Lung (tissue), 11 donors: ENCODE measurements at regions not wholly inside any gene's neighbourhood (a gene's known extent, or its start where the extent isn't known, plus 50 kb on each side); places are given as distances from the start of the nearest gene placed in this dataset.

ENCODE experiments used
- ATAC-seq: fragments of 200-7000 bp; cut with Tn5 transposase; one replicate; pipeline ENCODE4 v1.9.1; 2020; ENCODE audit warnings: moderate number of reproducible peaks; ENCODE audit not compliant: insufficient read depth, low FRiP score
- DNase-seq, 3 donors: peaks; one replicate each; pipeline ENCODE4 v3.0.0-alpha.2; 2013 to 2017
- H3K27ac ChIP-seq, 2 donors: one replicate each; pipeline ENCODE4 v1.5.1; 2013; ENCODE audit warnings: mild to moderate bottlenecking in 2 of 2, moderate library complexity in 2 of 2, control low read depth in 1 of 2, inconsistent platforms in 1 of 2, low read depth in 1 of 2, low read length in 1 of 2
- H3K27me3 ChIP-seq, 3 donors: one replicate each; pipeline ENCODE4 v1.5.1; 2013; ENCODE audit warnings: low read length in 2 of 3; ENCODE audit not compliant: control insufficient read depth in 3 of 3, insufficient read depth in 3 of 3
- H3K36me3 ChIP-seq, 4 donors: one replicate each; pipeline ENCODE4 v1.5.1; 2013; ENCODE audit warnings: low read length in 4 of 4, mild to moderate bottlenecking in 1 of 4, moderate library complexity in 1 of 4; ENCODE audit not compliant: control insufficient read depth in 4 of 4, insufficient read depth in 4 of 4
- H3K4me1 ChIP-seq, 5 donors: one replicate each; pipeline ENCODE4 v1.5.1; 2013; ENCODE audit warnings: low read length in 5 of 5, mild to moderate bottlenecking in 2 of 5, moderate library complexity in 1 of 5; ENCODE audit not compliant: control insufficient read depth in 5 of 5, insufficient read depth in 5 of 5
- H3K4me3 ChIP-seq: one replicate; pipeline ENCODE4 v1.5.1; 2013; ENCODE audit warnings: mild to moderate bottlenecking, control low read depth, moderate library complexity
- H3K9ac ChIP-seq, 2 donors: one replicate each; pipeline ENCODE4 v1.5.1; 2013; ENCODE audit warnings: low read length in 2 of 2, control low read depth in 1 of 2; ENCODE audit not compliant: insufficient read depth in 1 of 2
- H3K9me3 ChIP-seq, 4 donors: one replicate each; pipeline ENCODE4 v1.5.1; 2013; ENCODE audit warnings: low read length in 3 of 4, mild to moderate bottlenecking in 1 of 4, moderate library complexity in 1 of 4; ENCODE audit not compliant: control insufficient read depth in 4 of 4, insufficient read depth in 3 of 4
- CTCF ChIP-seq: IDR thresholded peaks from 2 replicates; pipeline ENCODE4 v1.5.1; 2012; ENCODE audit warnings: mild to moderate bottlenecking; ENCODE audit errors: control extremely low read depth, extremely low read depth
- WGBS, 2 donors: extraction: QIAGEN DNeasy Blood & Tissue Kit; methylation state at CpG; one replicate each; pipeline ENCODE4 v1.1.7; 2013; 5-methylcytosine and 5-hydroxymethylcytosine counted together
- donor health status: control.
- donor health status: control.
- donor health status: Bipolar disorder and iron deficiency.
- donor health status: healthy.
- donor health status: DM: yes; HTN: yes; CAD: no.

GRCh38 chr14:51401756-51402155 lies 161.7 kb downstream of the TMX1 start:
- H3K27ac ChIP-seq: peak overlapping the region in 1 of 2 donors; percentile 31
- no peak for TF ChIP-seq CTCF
- H3K27me3 ChIP-seq: no peaks in the 10 kb centered on the region
- WGBS, 2 donors: 62 to 83% methylated on average over 2 of the region's 2 CpGs
- no peak for ATAC-seq
- H3K4me1 ChIP-seq: peaks cover 0 to 5% (median 0%) of the 10 kb centered on the region in 5 donors
- no peak overlapping the region for H3K4me3 ChIP-seq
- no peaks in the 10 kb centered on the region for H3K36me3 ChIP-seq
- H3K9me3 ChIP-seq: no peaks in the 10 kb centered on the region
- DNase-seq: no peak
- no peak overlapping the region for H3K9ac ChIP-seq

- H3K36me3 ChIP-seq: no peaks in the 10 kb centered on the region
- 58 to 66% methylated on average over 3 of the region's 3 CpGs for WGBS, 2 donors
- no peaks in the 10 kb centered on the region for H3K27me3 ChIP-seq
- H3K9me3 ChIP-seq: no peaks in the 10 kb centered on the region
- peaks cover 0 to 1% (median 0%) of the 10 kb centered on the region in 5 donors for H3K4me1 ChIP-seq
- no peak for TF ChIP-seq CTCF
- ATAC-seq (no peak), DNase-seq (no peak)
- no peak overlapping the region for H3K4me3 ChIP-seq
- H3K9ac ChIP-seq: no peak overlapping the region
- no peak overlapping the region for H3K27ac ChIP-seq
These were observed 170.8 kb downstream of the TMX1 start for GRCh38 chr14:51410897-51411296.

GRCh38 chr14:51419685-51420084 lies 179.6 kb downstream of the TMX1 start:
- H3K4me1 ChIP-seq: peaks cover 0 to 7% (median 0%) of the 10 kb centered on the region in 5 donors
- ATAC-seq (no peak), DNase-seq (no peak)
- WGBS, 2 donors: 52 to 65% methylated on average over 7 of the region's 7 CpGs
- no peaks in the 10 kb centered on the region for H3K27me3 ChIP-seq
- H3K27ac ChIP-seq: no peak overlapping the region
- TF ChIP-seq CTCF: no peak
- no peak overlapping the region for H3K9ac ChIP-seq
- H3K36me3 ChIP-seq: no peaks in the 10 kb centered on the region
- peaks cover 0 to 12% (median 0%) of the 10 kb centered on the region in 4 donors for H3K9me3 ChIP-seq
- no peak overlapping the region for H3K4me3 ChIP-seq

- H3K27ac ChIP-seq: no peak overlapping the region
- H3K4me1 ChIP-seq: peaks cover 0 to 11% (median 2%) of the 10 kb centered on the region in 5 donors
- no peak for ATAC-seq
- 93 to 95% methylated on average over 3 of the region's 3 CpGs for WGBS, 2 donors
- H3K36me3 ChIP-seq: no peaks in the 10 kb centered on the region
- H3K4me3 ChIP-seq: no peak overlapping the region
- no peak for TF ChIP-seq CTCF
- H3K9ac ChIP-seq: no peak overlapping the region
- DNase-seq: no peak
- no peaks in the 10 kb centered on the region for H3K27me3 ChIP-seq
- peaks cover 0 to 12% (median 0%) of the 10 kb centered on the region in 4 donors for H3K9me3 ChIP-seq
These were observed 182.7 kb downstream of the TMX1 start for GRCh38 chr14:51422704-51423103.
